NB4 (cell line): ENCODE measurements at regions not wholly inside any gene's neighbourhood (a gene's known extent, or its start where the extent isn't known, plus 50 kb on each side); places are given as distances from the start of the nearest gene placed in this dataset.

Source experiments
- DNase-seq: peaks from one replicate; pipeline ENCODE4 v3.0.0; 2010; ENCODE audit warnings: low read depth
- H3K4me3 ChIP-seq: one replicate; pipeline ENCODE4 v1.5.1; 2011; ENCODE audit warnings: mild to moderate bottlenecking, low read depth, low read length, moderate library complexity
- CTCF ChIP-seq: IDR thresholded peaks from one replicate; pipeline ENCODE4 v1.5.1; 2012; ENCODE audit warnings: low read depth, low read length
- MAX ChIP-seq: IDR thresholded peaks from 2 replicates; pipeline ENCODE4 v1.6.1; 2011; ENCODE audit warnings: low read depth, low read length
- MYC ChIP-seq: IDR thresholded peaks from 2 replicates; pipeline ENCODE4 v1.6.1; 2011; ENCODE audit warnings: low read depth, low read length
- POLR2A ChIP-seq: IDR thresholded peaks from 2 replicates; pipeline ENCODE4 v1.6.1; 2011; ENCODE audit warnings: mild to moderate bottlenecking; ENCODE audit not compliant: insufficient read length; ENCODE audit errors: extremely low read depth

- no peak for DNase-seq
- TF ChIP-seq MAX = no peak
These were observed 170.7 kb upstream of the SPRY4 start for GRCh38 chr5:142495531-142495930.

GRCh38 chr5:142493875-142494518 is 169.2 kb upstream of the SPRY4 start:
- TF ChIP-seq MAX (no peak), POLR2A (no peak), MYC (no peak), CTCF (no peak)
- no peak for DNase-seq
- no peak overlapping the region for H3K4me3 ChIP-seq

More at GRCh38 chr5:142495531-142495930, 170.7 kb upstream of the SPRY4 start:
- H3K4me3 ChIP-seq = no peak overlapping the region

GRCh38 chr5:142492781-142493281 is 168.0 kb upstream of the SPRY4 start:
- DNase-seq = no peak
- TF ChIP-seq MAX = no peak
- TF ChIP-seq CTCF = no peak

GRCh38 chr5:142491679-142492078 is 166.9 kb upstream of the SPRY4 start:
- TF ChIP-seq CTCF (no peak), MAX (no peak), POLR2A (no peak), MYC (no peak)
- no peak for DNase-seq
- no peak overlapping the region for H3K4me3 ChIP-seq

More at GRCh38 chr5:142492781-142493281, 168.0 kb upstream of the SPRY4 start:
- no peak overlapping the region for H3K4me3 ChIP-seq

GRCh38 chr5:142491270-142491669 is 166.4 kb upstream of the SPRY4 start:
- no peak overlapping the region for H3K4me3 ChIP-seq
- no peak for DNase-seq
- no peak for TF ChIP-seq MAX
- TF ChIP-seq MYC = no peak
- no peak for TF ChIP-seq POLR2A
- TF ChIP-seq CTCF = no peak

- TF ChIP-seq CTCF = no peak
- TF ChIP-seq POLR2A = no peak
- TF ChIP-seq MYC = no peak
- TF ChIP-seq MAX = no peak
- DNase-seq = no peak
These were observed 161.8 kb upstream of the SPRY4 start for GRCh38 chr5:142486581-142486980.

More at GRCh38 chr5:142486581-142486980, 161.8 kb upstream of the SPRY4 start:
- H3K4me3 ChIP-seq = no peak overlapping the region
